AG04450 (cell line): ENCODE measurements at regions not wholly inside any gene's neighbourhood (a gene's known extent, or its start where the extent isn't known, plus 50 kb on each side); places are given as distances from the start of the nearest gene placed in this dataset.
"Not testable (repeated sequence)": the region's sequence is repeated elsewhere in the genome, so short reads cannot be mapped to it uniquely, and the experiment has no call there.

Experiments used
- CTCF ChIA-PET: fragments of 300-600, 350-600 bp; formaldehyde crosslinking; extraction: SDS; loops from one replicate; lab custom pipeline; 2022; ENCODE audit warnings: antibody characterized with exemption, inconsistent platforms; lab: Charles Lee
- POLR2A ChIA-PET: fragments of 350-600 bp; formaldehyde crosslinking; extraction: SDS; loops from one replicate; lab custom pipeline; 2021; ENCODE audit warnings: antibody characterized with exemption, inconsistent platforms; lab: Yijun Ruan, JAX
- DNase-seq: peaks from one replicate; pipeline ENCODE4 v3.0.0-alpha.2; 2011; ENCODE audit warnings: low read depth, low spot score
- H3K27ac ChIP-seq: one replicate; pipeline ENCODE4 v1.5.1; 2012; ENCODE audit warnings: low read depth, low read length, control low read depth
- H3K27me3 ChIP-seq: one replicate; pipeline ENCODE4 v1.6.0; 2012; ENCODE audit warnings: low read length; ENCODE audit not compliant: control insufficient read depth, insufficient read depth
- H3K4me3 ChIP-seq: 2 replicates; pipeline ENCODE4 v1.5.1; 2011; ENCODE audit warnings: mild to moderate bottlenecking, low read depth, low read length, control low read depth
- H3K9me3 ChIP-seq: 2 replicates; pipeline ENCODE4 v1.5.1; 2012; ENCODE audit warnings: low read length; ENCODE audit not compliant: control insufficient read depth, insufficient read depth
- TF ChIP-seq, protein P1 (sequence below): IDR thresholded peaks from 2 replicates; pipeline ENCODE4 v1.5.1; 2011; ENCODE audit warnings: low read depth, low read length, control low read depth, inconsistent platforms

DNA sequence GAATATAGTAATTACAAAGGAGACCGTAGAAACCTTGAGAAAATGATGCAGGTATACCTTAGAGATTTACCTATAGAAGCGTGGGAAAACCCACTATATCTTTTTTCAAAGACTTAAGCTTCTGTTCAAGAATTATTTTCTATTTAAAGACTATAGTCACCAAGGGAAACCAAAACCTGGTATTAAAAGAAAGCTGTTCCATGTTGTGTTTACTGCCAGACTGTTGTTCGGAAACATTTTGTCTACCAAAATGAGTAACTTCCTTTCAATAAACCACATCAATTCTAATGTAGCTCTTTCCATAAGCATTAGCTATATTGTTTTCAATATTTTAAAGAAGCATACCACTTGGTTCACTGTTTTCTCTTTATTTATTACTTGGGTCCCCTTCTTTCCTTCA, 182.9 kb upstream of the SLITRK6 start:
- DNase-seq, result no peak
- Histone ChIP-seq H3K9me3 (no peaks in the 10 kb centered on the region), H3K27me3 (no peaks in the 10 kb centered on the region), H3K4me3 (no peak overlapping the region), H3K27ac (no peak overlapping the region)
- POLR2A ChIA-PET, result no interaction called here
- TF ChIP-seq, protein P1, sequence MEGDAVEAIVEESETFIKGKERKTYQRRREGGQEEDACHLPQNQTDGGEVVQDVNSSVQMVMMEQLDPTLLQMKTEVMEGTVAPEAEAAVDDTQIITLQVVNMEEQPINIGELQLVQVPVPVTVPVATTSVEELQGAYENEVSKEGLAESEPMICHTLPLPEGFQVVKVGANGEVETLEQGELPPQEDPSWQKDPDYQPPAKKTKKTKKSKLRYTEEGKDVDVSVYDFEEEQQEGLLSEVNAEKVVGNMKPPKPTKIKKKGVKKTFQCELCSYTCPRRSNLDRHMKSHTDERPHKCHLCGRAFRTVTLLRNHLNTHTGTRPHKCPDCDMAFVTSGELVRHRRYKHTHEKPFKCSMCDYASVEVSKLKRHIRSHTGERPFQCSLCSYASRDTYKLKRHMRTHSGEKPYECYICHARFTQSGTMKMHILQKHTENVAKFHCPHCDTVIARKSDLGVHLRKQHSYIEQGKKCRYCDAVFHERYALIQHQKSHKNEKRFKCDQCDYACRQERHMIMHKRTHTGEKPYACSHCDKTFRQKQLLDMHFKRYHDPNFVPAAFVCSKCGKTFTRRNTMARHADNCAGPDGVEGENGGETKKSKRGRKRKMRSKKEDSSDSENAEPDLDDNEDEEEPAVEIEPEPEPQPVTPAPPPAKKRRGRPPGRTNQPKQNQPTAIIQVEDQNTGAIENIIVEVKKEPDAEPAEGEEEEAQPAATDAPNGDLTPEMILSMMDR, result no peak
- CTCF ChIA-PET, result no interaction called here

DNA sequence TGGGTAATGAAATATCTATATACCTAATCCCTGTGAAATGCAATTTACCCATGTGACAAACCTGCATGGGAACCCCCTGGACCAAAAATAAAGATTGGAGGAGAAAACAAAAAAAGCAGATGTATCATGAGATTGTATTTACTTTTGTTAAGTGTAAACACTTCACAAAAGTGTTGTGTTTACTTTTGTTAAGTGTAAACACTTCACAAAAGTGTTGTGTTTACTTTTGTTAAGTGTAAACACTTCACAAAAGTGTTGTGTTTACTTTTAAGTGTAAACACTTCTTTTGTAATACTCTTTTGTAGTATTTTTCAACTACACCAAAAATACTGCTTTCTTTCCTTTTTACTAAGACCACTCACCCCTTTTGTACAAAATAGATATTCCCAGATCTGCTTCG, 181.2 kb upstream of the SLITRK6 start:
- H3K27me3 ChIP-seq, CTCF ChIA-PET, H3K4me3 ChIP-seq, H3K27ac ChIP-seq, H3K9me3 ChIP-seq, DNase-seq, POLR2A ChIA-PET: not testable (repeated sequence)

DNA sequence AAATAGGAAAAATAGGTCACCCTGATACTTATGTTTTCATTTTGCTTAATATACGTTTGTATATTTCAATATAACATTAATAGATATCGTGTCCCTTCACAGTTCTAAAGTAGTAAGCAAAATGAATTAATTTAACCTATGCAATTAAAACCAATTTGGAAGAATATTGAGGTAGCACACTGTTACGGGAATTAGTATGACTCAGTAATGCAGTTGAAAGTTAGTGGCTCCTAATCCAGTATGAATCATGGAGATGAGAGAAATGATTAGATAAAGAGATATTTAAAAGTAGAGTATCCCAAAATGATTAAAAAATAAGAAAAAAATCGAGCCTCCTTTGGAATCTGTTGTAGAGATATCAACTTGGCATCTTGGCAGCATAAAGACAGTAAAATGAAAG, 177.0 kb upstream of the SLITRK6 start:
- no peaks in the 10 kb centered on the region for H3K27me3 ChIP-seq
- TF ChIP-seq, protein P1, result no peak
- POLR2A ChIA-PET, result no interaction called here

DNA sequence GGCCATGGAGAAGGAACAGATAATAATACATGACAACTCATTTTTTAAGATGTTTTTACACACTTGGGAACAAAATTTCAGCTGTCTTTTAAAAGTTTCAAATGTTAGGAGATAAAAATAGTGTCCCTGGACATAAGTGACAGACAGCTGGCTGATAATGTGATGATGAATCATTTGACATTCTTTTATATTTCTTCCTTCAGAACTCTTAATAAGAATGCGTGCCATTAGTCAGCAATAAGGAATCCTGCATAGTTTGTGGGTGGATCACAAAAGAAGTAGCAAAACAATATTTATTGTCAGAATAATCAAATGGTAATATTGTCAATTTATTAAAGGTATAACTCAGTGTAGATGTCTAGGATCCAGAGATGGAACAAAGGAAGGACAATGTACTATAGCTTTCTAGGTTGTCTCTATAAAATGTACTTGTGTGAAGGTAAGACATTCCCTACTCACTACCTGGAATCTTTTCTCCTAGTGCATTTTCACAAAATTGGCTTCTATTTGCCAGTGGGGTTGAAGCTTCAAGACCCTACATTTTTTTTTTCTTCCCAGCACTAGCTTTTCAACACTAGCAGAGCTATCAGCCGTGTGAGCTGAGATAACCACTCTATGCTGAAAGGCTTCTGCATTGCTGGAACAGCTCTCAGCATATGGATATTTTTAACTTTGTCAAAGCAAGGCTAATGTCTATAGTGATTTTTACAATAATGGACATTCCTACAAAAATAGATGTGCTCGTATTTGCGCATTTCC, 175.6 kb upstream of the SLITRK6 start:
- DNase-seq, result no peak
- no peak overlapping the region for H3K4me3 ChIP-seq
- no peak overlapping the region for H3K27ac ChIP-seq
- TF ChIP-seq, protein P1, result no peak
- H3K27me3 ChIP-seq, result no peaks in the 10 kb centered on the region
- H3K9me3 ChIP-seq, result no peaks in the 10 kb centered on the region
- ChIA-PET CTCF (no interaction called here), POLR2A (no interaction called here)

More for the DNA sequence above, 177.0 kb upstream of the SLITRK6 start:
- H3K9me3 ChIP-seq, result no peaks in the 10 kb centered on the region
- no peak for DNase-seq
- CTCF ChIA-PET, result no interaction called here
- no peak overlapping the region for H3K4me3 ChIP-seq
- H3K27ac ChIP-seq, result no peak overlapping the region

DNA sequence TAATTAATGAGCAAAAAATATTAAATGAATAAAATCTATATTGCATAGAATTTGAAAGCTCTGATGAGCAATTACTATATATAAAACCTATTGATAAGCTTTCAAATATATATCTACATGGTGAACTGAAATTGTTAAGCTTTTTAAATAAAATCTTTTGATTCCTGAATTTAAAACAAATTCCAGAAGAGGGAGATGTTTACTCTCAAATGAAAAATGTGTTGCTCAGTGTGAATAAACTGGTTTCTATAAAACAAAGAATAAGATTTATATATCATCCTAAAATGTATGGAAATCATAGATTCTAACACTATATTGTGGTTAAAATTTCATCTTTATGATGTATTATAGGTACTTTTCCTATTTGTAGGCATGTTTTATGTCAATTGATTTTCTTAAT, 171.5 kb upstream of the SLITRK6 start:
- CTCF ChIA-PET, result interaction anchor here (0.8 kb wide), 1 partner anchor 1303 kb away, joined by 3 read pairs; no protein-coding TSS in a partner anchor

More for the DNA sequence above, 171.5 kb upstream of the SLITRK6 start:
- H3K4me3 ChIP-seq, result no peak overlapping the region
- TF ChIP-seq, protein P1, result no peak
- POLR2A ChIA-PET, result no interaction called here
- H3K9me3 ChIP-seq, result no peaks in the 10 kb centered on the region
- H3K27me3 ChIP-seq, result no peaks in the 10 kb centered on the region
- H3K27ac ChIP-seq, result no peak overlapping the region
- no peak for DNase-seq
